ENCODE measurements at regions not wholly inside any gene's neighbourhood (a gene's known extent, or its start where the extent isn't known, plus 50 kb on each side); places are given as distances from the start of the nearest gene placed in this dataset.

DNA sequence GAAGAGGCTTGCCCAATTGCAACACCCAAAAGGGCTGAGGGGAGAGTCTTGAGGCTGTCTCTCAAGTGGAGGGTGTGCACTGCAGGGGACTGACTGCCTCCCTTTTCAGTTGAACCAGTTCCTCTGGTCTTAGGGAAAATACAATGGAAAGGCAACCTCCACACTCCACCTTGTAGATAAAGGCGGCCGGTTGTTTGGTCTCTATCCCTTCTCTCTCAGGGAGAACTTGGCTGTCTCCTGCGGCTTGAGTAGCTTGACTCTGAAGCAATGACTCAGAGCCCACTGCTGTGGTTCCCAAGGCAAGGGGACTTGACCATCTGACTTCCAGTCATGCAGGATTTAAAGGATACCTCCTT lies 143.2 kb upstream of the UMPS start:
- H3K4me3 ChIP-seq (ENCODE audit: low read depth, low read length, poor library complexity, severe bottlenecking), result no peak overlapping the region
- CTCF ChIA-PET (ENCODE audit: unreplicated experiment), result no interaction called here

DNA sequence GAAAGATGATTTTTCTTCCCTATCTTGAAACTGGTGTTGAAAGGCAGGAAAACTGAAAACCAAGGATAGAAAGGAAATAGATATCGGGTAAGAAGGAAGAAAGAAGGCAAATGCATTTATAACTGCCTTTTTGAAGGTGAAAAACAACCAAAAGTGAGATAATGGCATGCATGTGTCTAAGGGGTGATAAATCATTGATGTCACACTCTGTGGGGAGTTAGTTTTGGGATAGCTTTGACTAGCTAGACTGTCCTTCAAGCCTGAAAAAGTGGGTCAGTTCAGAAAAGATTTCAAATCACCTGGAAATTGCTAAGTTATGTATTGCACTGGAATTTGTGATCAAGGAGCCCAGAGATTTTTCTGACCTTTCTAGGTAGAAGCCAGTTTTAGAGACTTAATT lies 142.2 kb upstream of the UMPS start:
- ChIA-PET POLR2A (no interaction called here), CTCF (ENCODE audit: unreplicated experiment) (no interaction called here)
- no peak overlapping the region for H3K27ac ChIP-seq (ENCODE audit: low read depth, low read length, poor library complexity, severe bottlenecking)
- no peaks in the 10 kb centered on the region for H4K20me1 ChIP-seq (ENCODE audit: insufficient read depth, low read length)
- intact Hi-C loops (cut with micrococcal nuclease; ENCODE audit: unreplicated experiment), result no loop called here
- TF ChIP-seq EZH2phosphoT487 (IDR thresholded peaks at IDR 0.05; ENCODE audit: borderline replicate concordance, low read depth, low read length), result no peak
- TF ChIP-seq, protein P1, sequence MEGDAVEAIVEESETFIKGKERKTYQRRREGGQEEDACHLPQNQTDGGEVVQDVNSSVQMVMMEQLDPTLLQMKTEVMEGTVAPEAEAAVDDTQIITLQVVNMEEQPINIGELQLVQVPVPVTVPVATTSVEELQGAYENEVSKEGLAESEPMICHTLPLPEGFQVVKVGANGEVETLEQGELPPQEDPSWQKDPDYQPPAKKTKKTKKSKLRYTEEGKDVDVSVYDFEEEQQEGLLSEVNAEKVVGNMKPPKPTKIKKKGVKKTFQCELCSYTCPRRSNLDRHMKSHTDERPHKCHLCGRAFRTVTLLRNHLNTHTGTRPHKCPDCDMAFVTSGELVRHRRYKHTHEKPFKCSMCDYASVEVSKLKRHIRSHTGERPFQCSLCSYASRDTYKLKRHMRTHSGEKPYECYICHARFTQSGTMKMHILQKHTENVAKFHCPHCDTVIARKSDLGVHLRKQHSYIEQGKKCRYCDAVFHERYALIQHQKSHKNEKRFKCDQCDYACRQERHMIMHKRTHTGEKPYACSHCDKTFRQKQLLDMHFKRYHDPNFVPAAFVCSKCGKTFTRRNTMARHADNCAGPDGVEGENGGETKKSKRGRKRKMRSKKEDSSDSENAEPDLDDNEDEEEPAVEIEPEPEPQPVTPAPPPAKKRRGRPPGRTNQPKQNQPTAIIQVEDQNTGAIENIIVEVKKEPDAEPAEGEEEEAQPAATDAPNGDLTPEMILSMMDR (conservative IDR thresholded peaks at IDR 0.05; ENCODE audit: low read length), result no peak
- no peak overlapping the region for H3K4me3 ChIP-seq (ENCODE audit: low read depth, low read length, poor library complexity, severe bottlenecking)
- H3K4me2 ChIP-seq (ENCODE audit: low read length), result no peak overlapping the region
- DNase-seq (ENCODE audit: low spot score), result no peak
- H3K36me3 ChIP-seq (ENCODE audit: insufficient read depth, low read length), result no peaks in the 10 kb centered on the region
- no peaks in the 10 kb centered on the region for H3K9me2 ChIP-seq (ENCODE audit: insufficient read depth, low read length)
- H3K79me2 ChIP-seq (ENCODE audit: insufficient read depth, low read depth, low read length), result no peaks in the 10 kb centered on the region
- no TSS peak for BruUV-seq (replicated peaks)
- no peak overlapping the region for H2AFZ ChIP-seq (ENCODE audit: low read length)
- H3K4me1 ChIP-seq (ENCODE audit: insufficient read depth, low read length, poor library complexity, severe bottlenecking), result no peaks in the 10 kb centered on the region
- no peaks in the 10 kb centered on the region for H3K9me3 ChIP-seq (ENCODE audit: low read length)

More for the DNA sequence above, 143.2 kb upstream of the UMPS start:
- BruUV-seq (replicated peaks), result no TSS peak
- no peak overlapping the region for H3K4me2 ChIP-seq (ENCODE audit: low read length)
- H3K36me3 ChIP-seq (ENCODE audit: insufficient read depth, low read length), result no peaks in the 10 kb centered on the region
- no peaks in the 10 kb centered on the region for H3K9me3 ChIP-seq (ENCODE audit: low read length)
- H4K20me1 ChIP-seq (ENCODE audit: insufficient read depth, low read length), result no peaks in the 10 kb centered on the region
- no peaks in the 10 kb centered on the region for H3K9me2 ChIP-seq (ENCODE audit: insufficient read depth, low read length)
- H2AFZ ChIP-seq (ENCODE audit: low read length), result no peak overlapping the region
- POLR2A ChIA-PET, result no interaction called here
- DNase-seq (ENCODE audit: low spot score), result no peak
- H3K27ac ChIP-seq (ENCODE audit: low read depth, low read length, poor library complexity, severe bottlenecking), result no peak overlapping the region
- intact Hi-C loops (cut with micrococcal nuclease; ENCODE audit: unreplicated experiment), result no loop called here
- no peaks in the 10 kb centered on the region for H3K79me2 ChIP-seq (ENCODE audit: insufficient read depth, low read depth, low read length)
- TF ChIP-seq EZH2phosphoT487 (IDR thresholded peaks at IDR 0.05; ENCODE audit: borderline replicate concordance, low read depth, low read length), result no peak
- TF ChIP-seq, protein P1 (conservative IDR thresholded peaks at IDR 0.05; ENCODE audit: low read length), result no peak
- H3K4me1 ChIP-seq (ENCODE audit: insufficient read depth, low read length, poor library complexity, severe bottlenecking), result no peaks in the 10 kb centered on the region

DNA sequence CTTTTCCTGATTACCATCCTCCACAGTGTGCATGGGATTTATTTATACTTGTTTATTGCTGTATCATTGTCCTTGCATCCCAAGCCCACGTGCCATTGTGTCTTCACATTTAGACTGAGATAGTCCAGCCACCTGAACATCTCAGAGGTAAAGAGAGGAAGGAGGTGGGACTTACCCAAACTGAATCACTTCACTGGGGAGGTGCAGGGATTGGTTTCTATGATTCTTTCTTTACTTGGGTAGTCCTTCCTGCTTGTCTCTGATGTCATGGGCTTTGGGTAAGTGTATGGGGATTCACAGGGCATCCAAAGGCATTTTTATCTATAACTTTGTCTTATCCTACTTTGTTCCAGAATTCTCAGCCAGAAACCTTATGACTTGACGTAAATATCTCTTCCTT lies 141.5 kb upstream of the UMPS start:
- intact Hi-C loops (cut with micrococcal nuclease; ENCODE audit: unreplicated experiment), result no loop called here
- Histone ChIP-seq H2AFZ (ENCODE audit: low read length) (no peak overlapping the region), H3K36me3 (ENCODE audit: insufficient read depth, low read length) (no peaks in the 10 kb centered on the region), H3K79me2 (ENCODE audit: insufficient read depth, low read depth, low read length) (no peaks in the 10 kb centered on the region), H3K27ac (ENCODE audit: low read depth, low read length, poor library complexity, severe bottlenecking) (no peak overlapping the region), H4K20me1 (ENCODE audit: insufficient read depth, low read length) (no peaks in the 10 kb centered on the region), H3K9me2 (ENCODE audit: insufficient read depth, low read length) (no peaks in the 10 kb centered on the region), H3K4me3 (ENCODE audit: low read depth, low read length, poor library complexity, severe bottlenecking) (no peak overlapping the region), H3K9me3 (ENCODE audit: low read length) (no peaks in the 10 kb centered on the region), H3K4me1 (ENCODE audit: insufficient read depth, low read length, poor library complexity, severe bottlenecking) (no peaks in the 10 kb centered on the region), H3K4me2 (ENCODE audit: low read length) (no peak overlapping the region)
- DNase-seq (ENCODE audit: low spot score), result no peak
- TF ChIP-seq, protein P1 (conservative IDR thresholded peaks at IDR 0.05; ENCODE audit: low read length), result no peak
- TF ChIP-seq EZH2phosphoT487 (IDR thresholded peaks at IDR 0.05; ENCODE audit: borderline replicate concordance, low read depth, low read length), result no peak
- BruUV-seq (replicated peaks), result no TSS peak
- ChIA-PET CTCF (ENCODE audit: unreplicated experiment) (no interaction called here), POLR2A (no interaction called here)

All from OCI-LY7 (cell line).